Heart right ventricle (tissue), 16 donors: ENCODE measurements at regions not wholly inside any gene's neighbourhood (a gene's known extent, or its start where the extent isn't known, plus 50 kb on each side); places are given as distances from the start of the nearest gene placed in this dataset.

Source experiments
- ATAC-seq, 8 donors: fragments of 200-7000 bp; cut with Tn5 transposase; one replicate each; pipeline ENCODE4 v1.9.1; 2020; ENCODE audit warnings: mild to moderate bottlenecking in 8 of 8, moderate library complexity in 8 of 8, moderate number of reproducible peaks in 1 of 8
- DNase-seq, 2 donors: peaks; one replicate each; pipeline ENCODE4 v3.0.0-alpha.2; 2020
- H3K27ac ChIP-seq, 10 donors: fragments of 200-600 bp; sonication (generic) in 2 of 10; one replicate each; pipeline versions ENCODE4 v1.5.0 to v1.8.0; 2020 to 2022; ENCODE audit warnings: mild to moderate bottlenecking in 3 of 10
- H3K27me3 ChIP-seq, 7 donors: fragments of 200-600 bp; one replicate each; pipeline ENCODE4 v1.8.0; 2021 to 2022; ENCODE audit warnings: mild to moderate bottlenecking in 2 of 7
- H3K36me3 ChIP-seq, 9 donors: fragments of 200-600 bp; sonication (generic) in 1 of 9; one replicate each; pipeline versions ENCODE4 v1.5.0 to v1.8.0; 2020 to 2022; ENCODE audit warnings: mild to moderate bottlenecking in 2 of 9
- H3K4me1 ChIP-seq, 9 donors: fragments of 200-600 bp; sonication (generic) in 1 of 9; one replicate each; pipeline versions ENCODE4 v1.5.0 to v1.8.0; 2020 to 2022; ENCODE audit warnings: mild to moderate bottlenecking in 4 of 9
- H3K4me3 ChIP-seq, 10 donors: fragments of 200-600 bp; sonication (generic) in 2 of 10; one replicate each; pipeline versions ENCODE4 v1.5.0 to v1.8.0; 2020 to 2022; ENCODE audit warnings: mild to moderate bottlenecking in 7 of 10, moderate library complexity in 2 of 10
- H3K9me3 ChIP-seq, 11 donors: fragments of 200-600 bp in 10 of 11; sonication (generic) in 2 of 11; one replicate each; pipeline versions ENCODE4 v1.5.0 to v1.8.0; 2013 to 2022; ENCODE audit warnings: mild to moderate bottlenecking in 2 of 11, control low read depth in 1 of 11, moderate library complexity in 1 of 11
- CTCF ChIP-seq, 9 donors: fragments of 200-600 bp; sonication (generic) in 2 of 9; IDR thresholded peaks; one replicate each; pipeline versions ENCODE4 v1.5.0 to v1.8.0; 2021 to 2022; ENCODE audit warnings: antibody characterized with exemption in 9 of 9, mild to moderate bottlenecking in 5 of 9, moderate library complexity in 1 of 9
- WGBS, 2 donors: extraction: QIAGEN DNeasy Blood & Tissue Kit; methylation state at CpG; one replicate each; pipeline ENCODE4 v1.1.7; 2013; ENCODE audit warnings: inconsistent platforms in 1 of 2; 5-methylcytosine and 5-hydroxymethylcytosine counted together
- intact Hi-C, 10 donors: fragments of 100-400 bp; cut with DNase I; formaldehyde crosslinking; loops; one replicate each; pipeline versions ENCODE4 v1.11.1 to v1.14.2; 2022
- donor health status: Arrhythmogenic right ventricular cardiomyopathy.
- donor health status: ischemic (EF 13 %, LVEDD 7.1; RV severe dilation, severe dysfunction).
- donor health status: healthy with polysubstance abuse.
- donor health status: DM: no; HTN: yes; CAD: no.
- donor health status: DM: no; HTN: no; CAD: no.
- donor health status: ischemic (EF 25% LVEDD 6.9; RV normal size, moderate dysfunction).
- donor health status: ischemic (EF 25% LVEDD 5.7; RV mildly dilated, moderate dysfunction).
- donor health status: healthy.
- donor health status: DM: yes; HTN: yes; CAD: no.
- donor health status: Ischemic cardiomyopathy.
- donor health status: ischemic (EF 35%, LVEDD 5.7; RV mildly dilated, moderate dysfunction).
- donor health status: nonischemic (EF 11% LVEDD 7.7; RV severe dilation, severe dysfunction).
- donor health status: DM: yes; HTN: yes; CAD: no.
- donor health status: PGD.
- donor health status: ischemic (EF 29% LVEDD 5.4; RV normal size, mild dysfunction).
- donor health status: nonischemic (EF 23%, LVEDD 6.1; RV moderate dilation, normal function).

- ATAC-seq (no peak), DNase-seq (no peak)
- intact Hi-C loops = no loop called here
- no peaks in the 10 kb centered on the region for H3K27me3 ChIP-seq
- WGBS, 2 donors = 80 to 84% methylated on average over 8 of the region's 8 CpGs
- no peak for TF ChIP-seq CTCF (IDR thresholded peaks at IDR 0.05)
- no peak overlapping the region for H3K27ac ChIP-seq
- no peak overlapping the region for H3K4me3 ChIP-seq
- H3K9me3 ChIP-seq = peaks cover 0 to 7% (median 0%) of the 10 kb centered on the region in 11 donors
- no peaks in the 10 kb centered on the region for H3K4me1 ChIP-seq
- no peaks in the 10 kb centered on the region for H3K36me3 ChIP-seq
These were observed 737.8 kb downstream of the FAM181B start for GRCh38 chr11:81995889-81996288.

GRCh38 chr11:81993755-81994154 lies 739.9 kb downstream of the FAM181B start:
- peaks cover 0 to 8% (median 0%) of the 10 kb centered on the region in 11 donors for H3K9me3 ChIP-seq
- no peak overlapping the region for H3K27ac ChIP-seq
- no peak for TF ChIP-seq CTCF (IDR thresholded peaks at IDR 0.05)
- ATAC-seq (no peak), DNase-seq (no peak)
- H3K4me1 ChIP-seq = no peaks in the 10 kb centered on the region
- intact Hi-C loops = no loop called here
- no peaks in the 10 kb centered on the region for H3K36me3 ChIP-seq
- H3K27me3 ChIP-seq = no peaks in the 10 kb centered on the region
- no peak overlapping the region for H3K4me3 ChIP-seq

- intact Hi-C loops = no loop called here
These were observed 742.8 kb downstream of the FAM181B start for GRCh38 chr11:81990659-81991443.

GRCh38 chr11:81989093-81989492 lies 744.6 kb downstream of the FAM181B start:
- DNase-seq = no peak
- Histone ChIP-seq H3K4me3 (no peak overlapping the region), H3K27ac (no peak overlapping the region), H3K4me1 (no peaks in the 10 kb centered on the region), H3K36me3 (no peaks in the 10 kb centered on the region), H3K9me3 (peaks cover 0 to 31% (median 0%) of the 10 kb centered on the region in 11 donors), H3K27me3 (no peaks in the 10 kb centered on the region)
- intact Hi-C loops = no loop called here
- 81 to 88% methylated on average over 3 of the region's 3 CpGs for WGBS, 2 donors
- ATAC-seq = no peak
- TF ChIP-seq CTCF (IDR thresholded peaks at IDR 0.05) = no peak

More at GRCh38 chr11:81990659-81991443, 742.8 kb downstream of the FAM181B start:
- H3K4me1 ChIP-seq = no peaks in the 10 kb centered on the region
- peaks cover 0 to 18% (median 0%) of the 10 kb centered on the region in 11 donors for H3K9me3 ChIP-seq
- no peaks in the 10 kb centered on the region for H3K36me3 ChIP-seq
- ATAC-seq (peak in 1 of 8 donors; percentile 13), DNase-seq (no peak)
- H3K27ac ChIP-seq = no peak overlapping the region
- 91 to 93% methylated on average over 26 to 27 of the region's 27 CpGs for WGBS, 2 donors
- TF ChIP-seq CTCF (IDR thresholded peaks at IDR 0.05) = no peak
- no peaks in the 10 kb centered on the region for H3K27me3 ChIP-seq
- no peak overlapping the region for H3K4me3 ChIP-seq
